WTC11 (cell line): ENCODE measurements at regions not wholly inside any gene's neighbourhood (a gene's known extent, or its start where the extent isn't known, plus 50 kb on each side); places are given as distances from the start of the nearest gene placed in this dataset.
"Not testable (repeated sequence)": the region's sequence is repeated elsewhere in the genome, so short reads cannot be mapped to it uniquely, and the experiment has no call there.

Experiments
- ATAC-seq: fragments of 200-7000 bp; cut with Tn5 transposase; 2 replicates; pipeline ENCODE4 v1.10.0; 2021; ENCODE audit warnings: mild to moderate bottlenecking, moderate library complexity
- CTCF ChIA-PET: fragments of 300-600 bp; sonication (Branson Sonifier 250); formaldehyde crosslinking; loops from one replicate; lab custom pipeline; 2021; ENCODE audit warnings: antibody characterized with exemption; lab: Charles Lee
- POLR2A ChIA-PET: fragments of 350-600 bp; sonication (Branson Sonifier 250); formaldehyde crosslinking; loops from one replicate; lab custom pipeline; 2021; ENCODE audit warnings: antibody characterized with exemption; lab: Charles Lee
- DNase-seq: peaks from one replicate; pipeline ENCODE4 v3.0.0; 2021; ENCODE audit warnings: low spot score
- H3K27ac Mint-ChIP-seq: 2 replicates; pipeline ENCODE4 v1.8.0; 2021; ENCODE audit warnings: mixed read lengths
- H3K27me3 Mint-ChIP-seq: 2 replicates; pipeline ENCODE4 v1.8.0; 2021; ENCODE audit warnings: low read depth, mild to moderate bottlenecking, moderate library complexity, mixed read lengths
- H3K36me3 Mint-ChIP-seq: 2 replicates; pipeline ENCODE4 v1.8.0; 2021; ENCODE audit warnings: mixed read lengths
- H3K4me1 Mint-ChIP-seq: 2 replicates; pipeline ENCODE4 v1.8.0; 2022; ENCODE audit warnings: mixed read lengths
- H3K4me3 Mint-ChIP-seq: 2 replicates; pipeline ENCODE4 v1.8.0; 2021; ENCODE audit warnings: mild to moderate bottlenecking, moderate library complexity, mixed read lengths
- H3K9me3 Mint-ChIP-seq: 2 replicates; pipeline ENCODE4 v1.8.0; 2021; ENCODE audit warnings: mixed read lengths
- ATF1 ChIP-seq: sonication (generic); formaldehyde crosslinking; IDR thresholded peaks from 2 replicates; pipeline ENCODE4 v1.8.1; 2023; ENCODE audit warnings: mild to moderate bottlenecking, moderate library complexity, missing genetic modification reagents
- CREM ChIP-seq: sonication (generic); formaldehyde crosslinking; IDR thresholded peaks from 2 replicates; pipeline ENCODE4 v1.8.1; 2022; ENCODE audit warnings: mild to moderate bottlenecking, missing genetic modification reagents, moderate library complexity
- CTCF ChIP-seq: fragments of 200-600 bp; IDR thresholded peaks from 2 replicates; pipeline ENCODE4 v1.8.0; 2022; ENCODE audit warnings: antibody characterized with exemption
- KAT7 ChIP-seq: sonication (generic); formaldehyde crosslinking; IDR thresholded peaks from 2 replicates; pipeline ENCODE4 v1.8.1; 2023; ENCODE audit warnings: missing genetic modification reagents, mild to moderate bottlenecking, borderline replicate concordance
- NFATC4 ChIP-seq: fragments of 250-450 bp; sonication (Bioruptor Pico); IDR thresholded peaks from 2 replicates; pipeline ENCODE4 v1.9.0; 2021; ENCODE audit warnings: mild to moderate bottlenecking
- NFE2L1 ChIP-seq: sonication (generic); formaldehyde crosslinking; IDR thresholded peaks from 2 replicates; pipeline ENCODE4 v1.8.1; 2023; ENCODE audit warnings: missing genetic modification reagents
- NFYB ChIP-seq: sonication (generic); formaldehyde crosslinking; conservative IDR thresholded peaks from 2 replicates; pipeline ENCODE4 v1.8.0; 2022; ENCODE audit warnings: low read depth, missing genetic modification reagents
- RORB ChIP-seq: fragments of 250-450 bp; sonication (Bioruptor Pico); IDR thresholded peaks from 2 replicates; pipeline ENCODE4 v1.9.0; 2021; ENCODE audit warnings: mild to moderate bottlenecking
- SOX15 ChIP-seq: fragments of 250-450 bp; sonication (Bioruptor Pico); IDR thresholded peaks from 2 replicates; pipeline ENCODE4 v1.9.0; 2021; ENCODE audit warnings: mild to moderate bottlenecking
- ZBTB21 ChIP-seq: sonication (generic); formaldehyde crosslinking; IDR thresholded peaks from 2 replicates; pipeline ENCODE4 v1.8.1; 2023; ENCODE audit warnings: mild to moderate bottlenecking, missing genetic modification reagents, borderline replicate concordance
- ZNF138 ChIP-seq: sonication (generic); formaldehyde crosslinking; conservative IDR thresholded peaks from 2 replicates; pipeline ENCODE4 v1.8.1; 2022; ENCODE audit warnings: mild to moderate bottlenecking, moderate library complexity, missing genetic modification reagents
- ZNF416 ChIP-seq: fragments of 250-450 bp; sonication (Bioruptor Pico); IDR thresholded peaks from 2 replicates; pipeline ENCODE4 v1.9.0; 2021; ENCODE audit warnings: mild to moderate bottlenecking, inconsistent platforms
- TF ChIP-seq, protein P1 (sequence below): fragments of 250-450 bp; sonication (Bioruptor Pico); IDR thresholded peaks from 2 replicates; pipeline ENCODE4 v1.9.0; 2021; ENCODE audit warnings: moderate library complexity, mild to moderate bottlenecking, inconsistent platforms, borderline replicate concordance
- TF ChIP-seq, protein P2 (sequence below): sonication (generic); formaldehyde crosslinking; IDR thresholded peaks from 2 replicates; pipeline ENCODE4 v1.8.1; 2023; ENCODE audit warnings: mild to moderate bottlenecking, missing genetic modification reagents, moderate library complexity
- TF ChIP-seq, protein P3 (sequence below): sonication (generic); formaldehyde crosslinking; IDR thresholded peaks from 2 replicates; pipeline ENCODE4 v1.8.1; 2022; ENCODE audit warnings: mild to moderate bottlenecking, moderate library complexity, missing genetic modification reagents

DNA sequence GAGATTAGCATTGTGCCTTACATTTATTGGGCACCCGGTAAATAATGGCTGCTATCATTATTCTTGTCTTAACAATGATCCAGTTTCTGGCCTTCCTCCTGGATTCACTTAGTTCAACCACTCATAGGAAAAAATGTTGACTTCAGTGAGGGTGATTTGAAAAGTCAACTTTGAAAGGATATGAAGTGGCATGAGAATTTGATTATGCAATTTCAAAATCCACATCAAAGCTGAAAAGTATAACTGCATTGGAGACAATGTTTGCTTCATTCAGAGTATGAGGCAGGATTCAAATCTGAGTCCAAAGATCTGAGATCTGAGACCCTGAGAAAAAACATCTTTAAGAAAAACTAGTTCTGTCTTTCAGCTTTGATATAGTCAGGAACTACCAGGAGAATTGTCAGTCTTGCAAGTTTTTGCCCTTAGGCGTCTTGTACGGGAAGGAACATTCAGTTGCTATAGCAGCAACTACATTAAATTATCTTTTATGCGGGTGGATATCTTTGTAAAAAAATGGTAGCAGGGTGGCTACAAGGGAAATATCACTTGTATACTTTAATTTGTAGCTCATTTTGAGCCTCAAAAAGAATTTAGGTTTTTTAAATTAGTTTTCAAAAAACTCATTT is 587.5 kb upstream of the LCORL start:
- Mint-ChIP-seq H3K4me1 (no peaks in the 10 kb centered on the region), H3K9me3 (peaks cover 9% of the 10 kb centered on the region), H3K36me3 (no peaks in the 10 kb centered on the region), H3K27ac (no peak overlapping the region), H3K27me3 (peaks cover 8% of the 10 kb centered on the region; the same call in 1 of the 2 replicates), H3K4me3 (no peak overlapping the region)
- TF ChIP-seq NFE2L1 (CRISPR knock-in tag) (no peak), CREM (CRISPR knock-in tag) (no peak), ZNF416 (CRISPR knock-in tag) (no peak), ZNF138 (no peak), KAT7 (no peak), RORB (no peak), NFATC4 (CRISPR knock-in tag) (no peak), SOX15 (CRISPR knock-in tag) (no peak), NFYB (no peak)
- TF ChIP-seq, protein P1, sequence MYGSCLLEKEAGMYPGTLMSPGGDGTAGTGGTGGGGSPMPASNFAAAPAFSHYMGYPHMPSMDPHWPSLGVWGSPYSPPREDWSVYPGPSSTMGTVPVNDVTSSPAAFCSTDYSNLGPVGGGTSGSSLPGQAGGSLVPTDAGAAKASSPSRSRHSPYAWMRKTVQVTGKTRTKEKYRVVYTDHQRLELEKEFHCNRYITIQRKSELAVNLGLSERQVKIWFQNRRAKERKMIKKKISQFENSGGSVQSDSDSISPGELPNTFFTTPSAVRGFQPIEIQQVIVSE = no peak
- TF ChIP-seq, protein P2, sequence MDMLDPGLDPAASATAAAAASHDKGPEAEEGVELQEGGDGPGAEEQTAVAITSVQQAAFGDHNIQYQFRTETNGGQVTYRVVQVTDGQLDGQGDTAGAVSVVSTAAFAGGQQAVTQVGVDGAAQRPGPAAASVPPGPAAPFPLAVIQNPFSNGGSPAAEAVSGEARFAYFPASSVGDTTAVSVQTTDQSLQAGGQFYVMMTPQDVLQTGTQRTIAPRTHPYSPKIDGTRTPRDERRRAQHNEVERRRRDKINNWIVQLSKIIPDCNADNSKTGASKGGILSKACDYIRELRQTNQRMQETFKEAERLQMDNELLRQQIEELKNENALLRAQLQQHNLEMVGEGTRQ (CRISPR knock-in tag) = no peak
- no peak for DNase-seq
- ChIA-PET POLR2A (no interaction called here), CTCF (no interaction called here)
- ATAC-seq = no peak

DNA sequence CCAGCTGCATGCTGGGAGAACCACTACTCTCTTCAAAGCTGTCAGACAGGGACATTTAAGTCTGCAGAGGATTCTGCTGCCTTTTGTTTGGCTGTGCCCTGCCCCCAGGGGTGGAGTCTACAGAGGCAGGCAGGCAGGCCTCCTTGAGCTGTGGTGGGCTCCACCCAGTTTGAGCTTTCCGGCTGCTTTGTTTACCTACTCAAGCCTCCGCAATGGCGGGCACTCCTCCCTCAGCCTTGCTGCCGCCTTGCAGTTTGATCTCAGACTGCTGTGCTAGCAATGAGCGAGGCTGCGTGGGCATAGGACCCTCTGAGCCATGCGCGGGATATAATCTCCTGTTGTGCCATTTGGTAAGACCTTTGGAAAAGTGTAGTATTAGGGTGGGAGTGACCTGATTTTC is 581.1 kb upstream of the LCORL start:
- CTCF ChIA-PET, DNase-seq: not testable (repeated sequence)

DNA sequence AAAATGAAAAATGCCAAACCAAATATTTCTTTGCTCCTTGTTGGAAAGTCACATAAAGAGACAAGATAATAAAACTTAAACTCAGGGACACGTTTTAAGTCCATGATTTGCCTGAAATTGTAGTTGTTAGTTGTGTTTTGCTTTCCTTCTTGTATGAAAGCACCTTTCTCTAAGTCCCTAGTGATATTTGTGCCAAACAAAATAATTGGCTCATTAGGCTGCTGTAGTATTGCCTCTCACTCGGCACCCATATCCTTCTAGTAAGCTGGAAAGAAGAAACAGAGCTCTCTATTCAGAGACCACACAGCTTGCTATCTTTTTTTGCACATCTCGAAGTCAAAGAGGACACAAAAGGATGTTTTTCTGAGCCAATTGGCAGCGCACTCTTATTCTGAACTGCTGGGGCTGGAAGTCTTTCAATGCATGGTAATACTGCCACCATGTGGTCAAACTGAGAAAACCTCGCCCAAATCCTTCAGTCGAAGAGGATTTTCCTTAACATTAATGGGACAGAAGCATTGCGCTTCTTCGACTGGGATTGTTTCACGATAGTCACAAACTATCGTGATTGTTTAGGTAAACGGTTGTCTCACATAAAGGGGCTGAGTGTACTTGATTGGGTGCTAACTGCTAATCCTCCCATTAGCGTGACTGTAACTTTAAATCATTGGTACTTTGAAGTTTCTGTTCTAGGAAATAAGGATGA is 571.9 kb upstream of the LCORL start:
- Mint-ChIP-seq H3K4me3 (peak overlapping the region; percentile 51), H3K27ac (no peak overlapping the region), H3K36me3 (no peaks in the 10 kb centered on the region), H3K9me3 (no peaks in the 10 kb centered on the region), H3K4me1 (peaks cover 7% of the 10 kb centered on the region)
- ATAC-seq (peak; percentile 88), DNase-seq (peak; percentile 60)
- POLR2A ChIA-PET = interaction anchor here (0.7 kb wide), 2 partner anchors 620 to 979 kb away, joined by 5 to 8 read pairs; no protein-coding TSS in a partner anchor
- TF ChIP-seq CTCF = peak; percentile 81
- no peak for TF ChIP-seq ZBTB21 (CRISPR knock-in tag)
- TF ChIP-seq, all 79 proteins: peak for 1
- H3K27me3 Mint-ChIP-seq = peaks cover 3% of the 10 kb centered on the region
- CTCF ChIA-PET = interaction anchor here (0.5 to 1.9 kb wide), 4 partner anchors 21 to 776 kb away, joined by 3 to 5 read pairs (median 4); no protein-coding TSS in a partner anchor

More for the DNA sequence above, 581.1 kb upstream of the LCORL start:
- H3K27ac Mint-ChIP-seq, H3K27me3 Mint-ChIP-seq, ATAC-seq, H3K4me1 Mint-ChIP-seq, POLR2A ChIA-PET, H3K4me3 Mint-ChIP-seq: not testable (repeated sequence)
- H3K36me3 Mint-ChIP-seq = peaks cover 23% of the 10 kb centered on the region
- H3K9me3 Mint-ChIP-seq = peaks cover 31% of the 10 kb centered on the region

DNA sequence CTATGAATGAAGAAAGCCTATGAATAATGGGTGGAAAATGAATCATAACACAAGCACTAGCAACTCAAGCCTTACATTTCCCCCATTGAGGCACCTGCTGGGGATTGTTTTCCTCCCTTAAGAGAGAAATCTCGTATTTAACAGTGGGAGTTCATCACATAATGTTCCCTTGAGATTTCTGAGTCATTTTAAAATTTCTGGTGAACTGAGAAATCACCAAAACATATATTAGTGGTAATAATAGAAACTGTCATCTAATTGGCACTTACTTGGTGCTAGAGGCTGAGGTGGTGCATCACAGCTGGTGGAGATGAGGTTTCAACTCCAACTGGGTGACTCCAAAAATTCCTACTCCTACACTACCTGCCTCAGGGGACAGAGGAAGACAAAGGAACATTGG is 561.3 kb upstream of the LCORL start:
- no peak for ATAC-seq
- no peak for DNase-seq
- Mint-ChIP-seq H3K27ac (no peak overlapping the region), H3K27me3 (no peaks in the 10 kb centered on the region), H3K9me3 (no peaks in the 10 kb centered on the region; the same call in 1 of the 2 replicates), H3K4me1 (peaks cover 14% of the 10 kb centered on the region), H3K36me3 (no peaks in the 10 kb centered on the region), H3K4me3 (no peak overlapping the region)
- ChIA-PET POLR2A (no interaction called here), CTCF (no interaction called here)
- TF ChIP-seq, protein P3, sequence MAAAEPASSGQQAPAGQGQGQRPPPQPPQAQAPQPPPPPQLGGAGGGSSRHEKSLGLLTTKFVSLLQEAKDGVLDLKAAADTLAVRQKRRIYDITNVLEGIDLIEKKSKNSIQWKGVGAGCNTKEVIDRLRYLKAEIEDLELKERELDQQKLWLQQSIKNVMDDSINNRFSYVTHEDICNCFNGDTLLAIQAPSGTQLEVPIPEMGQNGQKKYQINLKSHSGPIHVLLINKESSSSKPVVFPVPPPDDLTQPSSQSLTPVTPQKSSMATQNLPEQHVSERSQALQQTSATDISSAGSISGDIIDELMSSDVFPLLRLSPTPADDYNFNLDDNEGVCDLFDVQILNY (CRISPR knock-in tag) = no peak
- TF ChIP-seq ATF1 = no peak
